Parathyroid adenoma (tissue), 2 donors: ENCODE measurements at regions not wholly inside any gene's neighbourhood (a gene's known extent, or its start where the extent isn't known, plus 50 kb on each side); places are given as distances from the start of the nearest gene placed in this dataset.

Source experiments
- H2AFZ ChIP-seq: fragments of 300-600 bp; sonication (generic); one replicate; pipeline ENCODE4 v1.7.0; 2017; ENCODE audit warnings: antibody characterized with exemption, mild to moderate bottlenecking
- H3K27ac ChIP-seq: fragments of 300-600 bp; sonication (generic); one replicate; pipeline ENCODE4 v1.7.0; 2017
- H3K27me3 ChIP-seq: fragments of 300-600 bp; sonication (generic); one replicate; pipeline ENCODE4 v1.7.0; 2017; ENCODE audit warnings: low read length; ENCODE audit not compliant: control insufficient read depth, insufficient read depth
- H3K36me3 ChIP-seq: fragments of 300-600 bp; sonication (generic); one replicate; pipeline ENCODE4 v1.7.0; 2017; ENCODE audit warnings: low read length; ENCODE audit not compliant: control insufficient read depth, insufficient read depth
- H3K4me1 ChIP-seq: fragments of 300-600 bp; sonication (generic); one replicate; pipeline ENCODE4 v1.7.0; 2017; ENCODE audit warnings: control low read depth
- H3K4me2 ChIP-seq: fragments of 300-600 bp; sonication (generic); one replicate; pipeline ENCODE4 v1.7.0; 2017; ENCODE audit warnings: low read length
- H3K4me3 ChIP-seq: fragments of 300-600 bp; sonication (generic); one replicate; pipeline ENCODE4 v1.7.0; 2017; ENCODE audit warnings: low read depth, low read length
- H3K79me2 ChIP-seq: fragments of 300-600 bp; sonication (generic); one replicate; pipeline ENCODE4 v1.7.0; 2017; ENCODE audit warnings: control low read depth
- H3K9ac ChIP-seq: fragments of 300-600 bp; sonication (generic); one replicate; pipeline ENCODE4 v1.7.0; 2017; ENCODE audit warnings: mild to moderate bottlenecking
- H3K9me3 ChIP-seq: fragments of 300-600 bp; sonication (generic); one replicate; pipeline ENCODE4 v1.7.0; 2017; ENCODE audit warnings: low read length; ENCODE audit not compliant: control insufficient read depth
- CTCF ChIP-seq: fragments of 300-600 bp; sonication (generic); IDR thresholded peaks from one replicate; pipeline ENCODE4 v1.7.0; 2017; ENCODE audit warnings: antibody characterized with exemption, mild to moderate bottlenecking
- donor health status: primary hyperparathyroidism.

GRCh38 chrX:23548164-23548563 is 119.1 kb upstream of the PRDX4 start:
- H3K79me2 ChIP-seq, result no peaks in the 10 kb centered on the region
- H3K4me2 ChIP-seq, result no peak overlapping the region
- no peak overlapping the region for H3K4me3 ChIP-seq
- H3K27me3 ChIP-seq, result no peaks in the 10 kb centered on the region
- no peaks in the 10 kb centered on the region for H3K4me1 ChIP-seq
- no peak for TF ChIP-seq CTCF
- H2AFZ ChIP-seq, result no peak overlapping the region
- no peaks in the 10 kb centered on the region for H3K36me3 ChIP-seq
- no peaks in the 10 kb centered on the region for H3K9me3 ChIP-seq
- H3K9ac ChIP-seq, result no peak overlapping the region
- no peak overlapping the region for H3K27ac ChIP-seq

GRCh38 chrX:23552303-23552702 is 115.0 kb upstream of the PRDX4 start:
- no peak for TF ChIP-seq CTCF
- Histone ChIP-seq H3K79me2 (no peaks in the 10 kb centered on the region), H3K9me3 (no peaks in the 10 kb centered on the region)

GRCh38 chrX:23554304-23554703 is 113.0 kb upstream of the PRDX4 start:
- Histone ChIP-seq H3K4me2 (no peak overlapping the region), H3K9ac (no peak overlapping the region), H3K36me3 (no peaks in the 10 kb centered on the region), H3K27me3 (no peaks in the 10 kb centered on the region), H3K9me3 (no peaks in the 10 kb centered on the region), H3K4me3 (no peak overlapping the region), H3K79me2 (no peaks in the 10 kb centered on the region), H2AFZ (no peak overlapping the region), H3K27ac (no peak overlapping the region), H3K4me1 (no peaks in the 10 kb centered on the region)
- TF ChIP-seq CTCF, result no peak

More at GRCh38 chrX:23552303-23552702, 115.0 kb upstream of the PRDX4 start:
- no peaks in the 10 kb centered on the region for H3K4me1 ChIP-seq
- no peak overlapping the region for H3K27ac ChIP-seq
- no peaks in the 10 kb centered on the region for H3K27me3 ChIP-seq
- no peak overlapping the region for H3K4me3 ChIP-seq
- no peak overlapping the region for H2AFZ ChIP-seq
- H3K36me3 ChIP-seq, result no peaks in the 10 kb centered on the region
- H3K4me2 ChIP-seq, result no peak overlapping the region
- H3K9ac ChIP-seq, result no peak overlapping the region

GRCh38 chrX:23557070-23557469 is 110.2 kb upstream of the PRDX4 start:
- H3K9me3 ChIP-seq, result no peaks in the 10 kb centered on the region
- H3K9ac ChIP-seq, result no peak overlapping the region
- no peaks in the 10 kb centered on the region for H3K4me1 ChIP-seq
- no peak overlapping the region for H3K4me3 ChIP-seq
- no peak overlapping the region for H3K27ac ChIP-seq
- no peaks in the 10 kb centered on the region for H3K79me2 ChIP-seq
- H3K4me2 ChIP-seq, result no peak overlapping the region
- no peak for TF ChIP-seq CTCF
- no peak overlapping the region for H2AFZ ChIP-seq
- no peaks in the 10 kb centered on the region for H3K36me3 ChIP-seq
- no peaks in the 10 kb centered on the region for H3K27me3 ChIP-seq

GRCh38 chrX:23559975-23560374 is 107.3 kb upstream of the PRDX4 start:
- H3K4me1 ChIP-seq, result no peaks in the 10 kb centered on the region

More at GRCh38 chrX:23559975-23560374, 107.3 kb upstream of the PRDX4 start:
- Histone ChIP-seq H3K4me3 (no peak overlapping the region), H3K4me2 (no peak overlapping the region), H3K9me3 (no peaks in the 10 kb centered on the region), H3K27me3 (no peaks in the 10 kb centered on the region), H2AFZ (no peak overlapping the region), H3K27ac (no peak overlapping the region), H3K36me3 (no peaks in the 10 kb centered on the region), H3K9ac (no peak overlapping the region), H3K79me2 (no peaks in the 10 kb centered on the region)
- TF ChIP-seq CTCF, result no peak
